SU-DHL-6 (cell line): ENCODE measurements at regions not wholly inside any gene's neighbourhood (a gene's known extent, or its start where the extent isn't known, plus 50 kb on each side); places are given as distances from the start of the nearest gene placed in this dataset.

Experiments used
- H2AFZ ChIP-seq: fragments of 200-600 bp; sonication (generic); 2 replicates; pipeline ENCODE4 v1.6.1; 2014; ENCODE audit warnings: low read depth, mild to moderate bottlenecking, moderate library complexity, mixed read lengths, antibody characterized with exemption, low read length; ENCODE audit not compliant: severe bottlenecking
- H3F3A ChIP-seq: fragments of 200-600 bp; shearing (Covaris generic); 2 replicates; pipeline ENCODE4 v1.6.0; 2016; ENCODE audit warnings: antibody characterized with exemption, mild to moderate bottlenecking; ENCODE audit not compliant: insufficient read depth
- H3K27ac ChIP-seq: fragments of 200-600 bp; sonication (generic); 2 replicates; pipeline ENCODE4 v1.5.1; 2016; ENCODE audit warnings: low read depth, mild to moderate bottlenecking, low read length, moderate library complexity, mixed read lengths
- H3K27me3 ChIP-seq: fragments of 200-600 bp; sonication (generic), shearing (Covaris generic); 2 replicates; pipeline ENCODE4 v1.6.0; 2014; ENCODE audit warnings: mild to moderate bottlenecking, low read length
- H3K36me3 ChIP-seq: fragments of 200-600 bp; sonication (generic); 2 replicates; pipeline ENCODE4 v1.6.1; 2014; ENCODE audit warnings: mild to moderate bottlenecking, low read length, mixed read lengths
- H3K4me2 ChIP-seq: fragments of 300-600, 200-600 bp; shearing (Covaris generic), sonication (generic); 2 replicates; pipeline ENCODE4 v1.6.0; 2014; ENCODE audit warnings: low read length, low read depth, mild to moderate bottlenecking; ENCODE audit not compliant: poor library complexity, severe bottlenecking
- H3K4me3 ChIP-seq: fragments of 200-600 bp; sonication (generic); 2 replicates; pipeline ENCODE4 v1.5.1; 2014; ENCODE audit warnings: antibody characterized with exemption, low read length, mild to moderate bottlenecking, mixed read lengths; ENCODE audit not compliant: insufficient read depth, poor library complexity, severe bottlenecking
- H3K79me2 ChIP-seq: fragments of 200-600 bp; sonication (generic); 2 replicates; pipeline ENCODE4 v1.6.1; 2014; ENCODE audit warnings: mild to moderate bottlenecking, low read length, moderate library complexity; ENCODE audit not compliant: insufficient read depth
- H3K9ac ChIP-seq: fragments of 200-600 bp; sonication (generic); 2 replicates; pipeline ENCODE4 v1.7.0; 2014; ENCODE audit warnings: mild to moderate bottlenecking, low read length
- H3K9me2 ChIP-seq: fragments of 200-600 bp; sonication (generic); replicated peaks from 2 replicates; pipeline ENCODE4 v1.6.1; 2014; ENCODE audit warnings: low read length; ENCODE audit not compliant: insufficient read depth
- H3K9me3 ChIP-seq: fragments of 200-600 bp; sonication (generic); 2 replicates; pipeline ENCODE4 v1.6.1; 2014; ENCODE audit warnings: low read length, mixed read lengths; ENCODE audit not compliant: insufficient read depth
- H4K20me1 ChIP-seq: fragments of 200-600 bp; sonication (generic); 2 replicates; pipeline ENCODE4 v1.6.1; 2014; ENCODE audit warnings: low read depth, mild to moderate bottlenecking, antibody characterized with exemption, low read length, moderate library complexity, mixed read lengths
- CTCF ChIP-seq: fragments of 200-600 bp; sonication (generic); IDR thresholded peaks from one replicate; pipeline ENCODE4 v1.5.1; 2017; ENCODE audit warnings: antibody characterized with exemption, mild to moderate bottlenecking, low read length, moderate library complexity; ENCODE audit not compliant: insufficient read depth, poor library complexity, severe bottlenecking
- EZH2phosphoT487 ChIP-seq: fragments of 200-600 bp; sonication (generic), shearing (Covaris generic); conservative IDR thresholded peaks from 2 replicates; pipeline ENCODE4 v1.6.1; 2018; ENCODE audit warnings: mild to moderate bottlenecking, antibody characterized with exemption, low read length, moderate library complexity, mixed read lengths

DNA sequence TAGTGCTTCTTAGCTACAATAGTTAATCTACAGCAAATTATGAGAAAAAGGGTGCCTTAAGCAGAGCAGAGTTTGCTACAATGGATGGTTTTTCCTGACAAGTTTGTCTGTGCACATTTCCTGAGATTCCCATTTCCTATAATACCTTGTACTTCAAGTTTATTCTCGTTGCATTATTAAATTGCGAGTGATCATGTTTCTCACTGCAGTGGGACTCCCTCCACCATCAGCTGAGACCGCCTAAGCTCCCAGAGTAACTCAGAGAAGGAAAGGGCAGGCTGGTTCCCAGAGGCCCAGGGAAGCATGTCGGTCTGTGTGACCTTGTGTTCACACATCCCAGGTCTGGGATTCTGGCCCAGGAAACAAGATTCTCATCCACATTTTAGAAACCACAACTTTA, 162.1 kb downstream of the ARL4C start:
- Histone ChIP-seq H3K27me3 (no peaks in the 10 kb centered on the region), H3K9ac (no peak overlapping the region), H3F3A (no peaks in the 10 kb centered on the region), H2AFZ (no peak overlapping the region), H3K79me2 (no peaks in the 10 kb centered on the region), H4K20me1 (no peaks in the 10 kb centered on the region), H3K4me3 (no peak overlapping the region), H3K36me3 (no peaks in the 10 kb centered on the region), H3K9me3 (no peaks in the 10 kb centered on the region), H3K9me2 (no peaks in the 10 kb centered on the region), H3K4me2 (no peak overlapping the region), H3K27ac (no peak overlapping the region)
- TF ChIP-seq EZH2phosphoT487: no peak
- no peak for TF ChIP-seq CTCF

DNA sequence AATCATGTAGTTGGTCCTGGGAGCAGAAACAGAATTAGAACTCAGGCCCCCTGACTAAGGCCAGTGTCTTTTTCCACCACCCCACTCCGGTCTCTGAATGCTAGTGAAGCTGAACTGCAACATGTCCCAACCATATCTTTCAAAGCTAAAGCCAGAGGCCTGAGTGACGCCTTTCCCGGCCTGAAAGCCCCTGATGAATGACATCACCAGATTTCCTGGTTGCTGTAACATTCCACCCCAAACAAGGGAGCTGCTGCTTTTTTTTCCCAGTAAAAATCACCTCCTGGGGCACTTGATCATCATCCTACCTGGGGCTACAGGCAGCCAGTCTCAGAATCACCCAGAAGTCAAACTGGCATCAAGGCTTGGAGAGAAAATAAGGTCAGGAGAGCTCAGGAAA, 162.7 kb downstream of the ARL4C start:
- Histone ChIP-seq H3K9ac (no peak overlapping the region), H3K4me3 (no peak overlapping the region), H3K36me3 (no peaks in the 10 kb centered on the region), H3K27me3 (no peaks in the 10 kb centered on the region), H3K27ac (no peak overlapping the region), H3K79me2 (no peaks in the 10 kb centered on the region), H4K20me1 (no peaks in the 10 kb centered on the region), H3K9me2 (no peaks in the 10 kb centered on the region), H3K4me2 (no peak overlapping the region), H2AFZ (no peak overlapping the region), H3F3A (no peaks in the 10 kb centered on the region), H3K9me3 (no peaks in the 10 kb centered on the region)
- TF ChIP-seq CTCF: no peak
- TF ChIP-seq EZH2phosphoT487: no peak

- TF ChIP-seq CTCF: no peak
- no peak for TF ChIP-seq EZH2phosphoT487
- no peak overlapping the region for H2AFZ ChIP-seq
- H4K20me1 ChIP-seq: no peaks in the 10 kb centered on the region
- H3K9ac ChIP-seq: no peak overlapping the region
- no peak overlapping the region for H3K4me2 ChIP-seq
- no peaks in the 10 kb centered on the region for H3K27me3 ChIP-seq
- no peak overlapping the region for H3K4me3 ChIP-seq
- H3K36me3 ChIP-seq: no peaks in the 10 kb centered on the region
- no peaks in the 10 kb centered on the region for H3K9me2 ChIP-seq
- no peaks in the 10 kb centered on the region for H3F3A ChIP-seq
- H3K27ac ChIP-seq: no peak overlapping the region
- no peaks in the 10 kb centered on the region for H3K9me3 ChIP-seq
- H3K79me2 ChIP-seq: no peaks in the 10 kb centered on the region
Measured at GRCh38 chr2:234333168-234334130, 163.4 kb downstream of the ARL4C start.
